ENCODE measurements at regions not wholly inside any gene's neighbourhood (a gene's known extent, or its start where the extent isn't known, plus 50 kb on each side); places are given as distances from the start of the nearest gene placed in this dataset.

DNA sequence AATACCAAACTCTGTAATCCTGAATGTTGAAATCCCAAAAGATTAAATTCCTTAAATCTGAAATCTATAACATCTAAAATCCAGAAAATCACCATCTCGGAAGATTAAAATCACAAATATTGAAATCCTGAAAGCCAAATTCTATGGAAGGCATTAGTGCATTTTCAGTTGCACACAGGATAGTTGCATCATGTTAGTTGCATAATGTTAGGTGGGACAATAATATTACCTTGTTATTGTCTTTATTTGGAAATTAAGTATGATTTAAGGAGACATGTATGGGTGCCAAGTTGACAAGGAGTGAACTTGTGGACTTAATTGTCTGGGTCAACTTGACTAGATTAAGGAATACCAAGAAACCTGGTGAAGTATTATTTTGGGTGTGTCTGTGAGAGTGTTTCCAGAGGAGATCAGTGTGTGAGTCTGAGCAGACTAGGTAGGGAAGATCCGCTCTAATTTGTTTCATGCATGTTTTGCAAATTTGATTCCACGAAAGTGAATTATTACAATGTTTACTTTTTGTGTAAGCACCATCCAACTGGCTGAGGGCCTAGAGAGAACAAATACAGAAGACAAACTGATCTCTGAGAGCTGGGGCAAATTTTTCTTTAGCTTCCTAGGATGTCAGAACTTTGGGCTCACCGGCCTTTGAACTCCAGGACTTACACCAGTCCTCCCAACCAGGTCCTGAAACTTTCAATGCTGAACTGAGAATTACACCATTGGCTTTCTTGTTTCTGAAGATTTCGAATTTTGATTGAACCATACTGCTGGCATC lies 545.1 kb upstream of the IRAK1BP1 start:
- intact Hi-C loops (cut with micrococcal nuclease): no loop called here
- Histone ChIP-seq H2AFZ (ENCODE audit: low read depth, low read length, poor library complexity, severe bottlenecking) (no peak overlapping the region), H3K9me2 (ENCODE audit: insufficient read depth) (no peaks in the 10 kb centered on the region), H3K79me2 (ENCODE audit: insufficient read depth, low read length) (no peaks in the 10 kb centered on the region), H4K20me1 (ENCODE audit: insufficient read depth) (no peaks in the 10 kb centered on the region), H3K4me1 (ENCODE audit: control insufficient read depth in 1 of 2, insufficient read depth in 2 of 2, low read length in 2 of 2) (no peaks in the 10 kb centered on the region), H3K9me3 (ENCODE audit: control insufficient read depth in 1 of 2, insufficient read depth in 1 of 2, low read depth in 1 of 2, low read length in 2 of 2) (no peaks in the 10 kb centered on the region), H3K36me3 (ENCODE audit: control insufficient read depth in 1 of 2, insufficient read depth in 2 of 2, low read length in 2 of 2) (no peaks in the 10 kb centered on the region), H3K4me3 (replicated peaks in 1 of 2; ENCODE audit: low read depth in 1 of 2, low read length in 2 of 2) (no peak overlapping the region), H3K4me2 (ENCODE audit: low read length) (no peak overlapping the region), H3K27me3 (ENCODE audit: insufficient read depth, low read length) (no peaks in the 10 kb centered on the region), H3K27ac (ENCODE audit: low read depth, low read length) (no peak overlapping the region), H3K9ac (ENCODE audit: low read length) (no peak overlapping the region)
- ATAC-seq (no peak), DNase-seq (ENCODE audit: low read depth, low spot score) (no peak)
- no TSS peak for BruUV-seq (replicated peaks)
- POLR2A ChIA-PET: no interaction called here
- RAD21 ChIA-PET (ENCODE audit: low non-redundant PET in 1 of 2, low total read pairs in 2 of 2, uncharacterized antibody in 2 of 2, unreplicated experiment in 2 of 2): no interaction called here
- no peak for TF ChIP-seq EGR1 (IDR thresholded peaks at IDR 0.05; ENCODE audit: low read depth)
- TF ChIP-seq CEBPB (IDR thresholded peaks at IDR 0.05; ENCODE audit: low read depth): no peak
- TF ChIP-seq CTCF (IDR thresholded peaks at IDR 0.05 in 2 of 3, conservative IDR thresholded peaks at IDR 0.05 in 1 of 3; ENCODE audit: borderline replicate concordance in 1 of 3, insufficient read depth in 1 of 3, low read depth in 2 of 3, low read length in 2 of 3): no peak
- TF ChIP-seq TCF7L2 (IDR thresholded peaks at IDR 0.05; ENCODE audit: borderline replicate concordance, extremely low read depth, insufficient read depth, insufficient read length): no peak
- TF ChIP-seq REST (IDR thresholded peaks at IDR 0.05; ENCODE audit: low read depth): no peak
- no peak for TF ChIP-seq CBX3 (IDR thresholded peaks at IDR 0.05; ENCODE audit: low read depth)
- TF ChIP-seq JUND (IDR thresholded peaks at IDR 0.05): no peak
- no peak for TF ChIP-seq YY1 (IDR thresholded peaks at IDR 0.05; ENCODE audit: extremely low read depth, insufficient replicate concordance, low read depth, low read length)
- TF ChIP-seq ATF3 (IDR thresholded peaks at IDR 0.05): no peak
- no peak for TF ChIP-seq ZFX (IDR thresholded peaks at IDR 0.05)
- no peak for TF ChIP-seq SP1 (IDR thresholded peaks at IDR 0.05; ENCODE audit: low read depth)
- no peak for TF ChIP-seq POLR2AphosphoS5 (IDR thresholded peaks at IDR 0.05; ENCODE audit: low read depth, low read length)
- CTCF ChIA-PET: no interaction called here
